ENCODE measurements at regions not wholly inside any gene's neighbourhood (a gene's known extent, or its start where the extent isn't known, plus 50 kb on each side); places are given as distances from the start of the nearest gene placed in this dataset.
A peak's percentile ranks its signal among the peaks of the same experiment; 100 is the strongest.

- no peak for DNase-seq
Measured at GRCh38 chr14:97457575-97458085, 660.4 kb downstream of the VRK1 start.

GRCh38 chr14:97458255-97458654, 661.1 kb downstream of the VRK1 start:
- DNase-seq = no peak

- DNase-seq = peak; percentile 64
Measured at GRCh38 chr14:97458661-97459579, 661.7 kb downstream of the VRK1 start.

- DNase-seq = no peak
Measured at GRCh38 chr14:97462081-97462480, 664.9 kb downstream of the VRK1 start.

GRCh38 chr14:97468220-97468619, 671.0 kb downstream of the VRK1 start:
- DNase-seq = no peak

- no peak for DNase-seq
Measured at GRCh38 chr14:97477353-97477752, 680.2 kb downstream of the VRK1 start.

- no peak for DNase-seq
Measured at GRCh38 chr14:97485201-97485600, 688.0 kb downstream of the VRK1 start.

GRCh38 chr14:97486601-97487120, 689.5 kb downstream of the VRK1 start:
- DNase-seq = no peak

GRCh38 chr14:97489750-97490149, 692.6 kb downstream of the VRK1 start:
- no peak for DNase-seq

GRCh38 chr14:97490521-97491070, 693.4 kb downstream of the VRK1 start:
- no peak for DNase-seq

GRCh38 chr14:97491697-97492096, 694.5 kb downstream of the VRK1 start:
- no peak for DNase-seq

- no peak for DNase-seq
Measured at GRCh38 chr14:97499790-97500481, 702.8 kb downstream of the VRK1 start.

GRCh38 chr14:97506626-97507025, 709.4 kb downstream of the VRK1 start:
- no peak for DNase-seq

GRCh38 chr14:97513891-97514290, 716.7 kb downstream of the VRK1 start:
- DNase-seq = no peak

- DNase-seq = no peak
Measured at GRCh38 chr14:97517566-97518234, 720.5 kb downstream of the VRK1 start.

- peak; percentile 70 for DNase-seq
Measured at GRCh38 chr14:97523936-97524335, 726.8 kb downstream of the VRK1 start.

- DNase-seq = no peak
Measured at GRCh38 chr14:97524589-97525319, 727.6 kb downstream of the VRK1 start.

GRCh38 chr14:97527993-97528392, 730.8 kb downstream of the VRK1 start:
- DNase-seq = no peak

- no peak for DNase-seq
Measured at GRCh38 chr14:97532052-97532451, 734.9 kb downstream of the VRK1 start.

- no peak for DNase-seq
Measured at GRCh38 chr14:97536421-97536820, 739.2 kb downstream of the VRK1 start.

GRCh38 chr14:97538749-97539410, 741.7 kb downstream of the VRK1 start:
- DNase-seq = no peak

GRCh38 chr14:97539411-97539795, 742.2 kb downstream of the VRK1 start:
- DNase-seq = no peak
